ENCODE measurements at regions not wholly inside any gene's neighbourhood (a gene's known extent, or its start where the extent isn't known, plus 50 kb on each side); places are given as distances from the start of the nearest gene placed in this dataset.

DNA sequence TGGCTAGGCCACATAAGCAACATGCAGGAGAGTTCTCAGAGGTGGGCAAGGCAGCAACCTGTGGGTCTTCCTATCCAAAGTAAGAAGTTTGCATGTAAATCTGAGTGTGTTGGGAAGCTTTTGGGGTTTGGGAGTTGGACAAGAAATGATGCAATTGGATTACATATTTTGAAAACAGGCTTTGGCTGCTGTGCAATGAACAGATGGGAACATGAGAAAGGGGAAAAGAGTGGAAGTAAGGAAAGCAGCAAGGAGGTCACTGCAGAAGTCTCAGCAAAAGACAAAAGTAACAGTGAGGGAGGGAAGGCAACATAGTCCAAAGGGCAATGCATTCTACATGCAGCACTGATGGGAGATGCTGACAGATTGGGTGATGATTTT lies 61.1 kb upstream of the C10orf90 start:
- TF ChIP-seq, protein P1, sequence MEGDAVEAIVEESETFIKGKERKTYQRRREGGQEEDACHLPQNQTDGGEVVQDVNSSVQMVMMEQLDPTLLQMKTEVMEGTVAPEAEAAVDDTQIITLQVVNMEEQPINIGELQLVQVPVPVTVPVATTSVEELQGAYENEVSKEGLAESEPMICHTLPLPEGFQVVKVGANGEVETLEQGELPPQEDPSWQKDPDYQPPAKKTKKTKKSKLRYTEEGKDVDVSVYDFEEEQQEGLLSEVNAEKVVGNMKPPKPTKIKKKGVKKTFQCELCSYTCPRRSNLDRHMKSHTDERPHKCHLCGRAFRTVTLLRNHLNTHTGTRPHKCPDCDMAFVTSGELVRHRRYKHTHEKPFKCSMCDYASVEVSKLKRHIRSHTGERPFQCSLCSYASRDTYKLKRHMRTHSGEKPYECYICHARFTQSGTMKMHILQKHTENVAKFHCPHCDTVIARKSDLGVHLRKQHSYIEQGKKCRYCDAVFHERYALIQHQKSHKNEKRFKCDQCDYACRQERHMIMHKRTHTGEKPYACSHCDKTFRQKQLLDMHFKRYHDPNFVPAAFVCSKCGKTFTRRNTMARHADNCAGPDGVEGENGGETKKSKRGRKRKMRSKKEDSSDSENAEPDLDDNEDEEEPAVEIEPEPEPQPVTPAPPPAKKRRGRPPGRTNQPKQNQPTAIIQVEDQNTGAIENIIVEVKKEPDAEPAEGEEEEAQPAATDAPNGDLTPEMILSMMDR (conservative IDR thresholded peaks at IDR 0.05; ENCODE audit: low read depth, low read length): no peak
- TF ChIP-seq NFE2L2 (IDR thresholded peaks at IDR 0.05; ENCODE audit: low read depth, low read length) (no peak), BHLHE40 (IDR thresholded peaks at IDR 0.05; ENCODE audit: low read depth, low read length) (no peak), RFX5 (IDR thresholded peaks at IDR 0.05; ENCODE audit: low read depth, low read length) (no peak), POLR2A (IDR thresholded peaks at IDR 0.05; ENCODE audit: low read depth, low read length) (no peak), CEBPB (IDR thresholded peaks at IDR 0.05; ENCODE audit: low read depth, low read length) (no peak), CHD1 (IDR thresholded peaks at IDR 0.05; ENCODE audit: low read depth, low read length) (no peak)
- TF ChIP-seq, protein P2, sequence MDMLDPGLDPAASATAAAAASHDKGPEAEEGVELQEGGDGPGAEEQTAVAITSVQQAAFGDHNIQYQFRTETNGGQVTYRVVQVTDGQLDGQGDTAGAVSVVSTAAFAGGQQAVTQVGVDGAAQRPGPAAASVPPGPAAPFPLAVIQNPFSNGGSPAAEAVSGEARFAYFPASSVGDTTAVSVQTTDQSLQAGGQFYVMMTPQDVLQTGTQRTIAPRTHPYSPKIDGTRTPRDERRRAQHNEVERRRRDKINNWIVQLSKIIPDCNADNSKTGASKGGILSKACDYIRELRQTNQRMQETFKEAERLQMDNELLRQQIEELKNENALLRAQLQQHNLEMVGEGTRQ (IDR thresholded peaks at IDR 0.05; ENCODE audit: low read depth, low read length): no peak

Measured in IMR-90 (cell line).